T-helper 1 cell treated with Interleukin-12 subunit alpha and Interleukin-12 subunit beta and Interleukin-4 antibody, amounts not matched to agents 30 ng/mL and 1 ng/mL, for 36 hours (primary cell): ENCODE measurements at regions not wholly inside any gene's neighbourhood (a gene's known extent, or its start where the extent isn't known, plus 50 kb on each side); places are given as distances from the start of the nearest gene placed in this dataset.
"Not testable (repeated sequence)": the region's sequence is repeated elsewhere in the genome, so short reads cannot be mapped to it uniquely, and the experiment has no call there.

ENCODE experiments used
- intact Hi-C: fragments of 100-400 bp; cut with micrococcal nuclease; formaldehyde crosslinking; loops from one replicate; pipeline ENCODE4 v1.15.1; 2024

- intact Hi-C loops, result no loop called here
Observed at GRCh38 chr4:131419147-131419546, 1729.9 kb upstream of the PCDH10 start.

GRCh38 chr4:131426023-131426758, 1722.9 kb upstream of the PCDH10 start:
- intact Hi-C loops, result no loop called here

- intact Hi-C loops, result no loop called here
Observed at GRCh38 chr4:131427000-131427399, 1722.1 kb upstream of the PCDH10 start.

GRCh38 chr4:131430302-131430701, 1718.8 kb upstream of the PCDH10 start:
- intact Hi-C loops, result no loop called here

GRCh38 chr4:131441004-131441688, 1707.9 kb upstream of the PCDH10 start:
- intact Hi-C loops, result no loop called here

GRCh38 chr4:131447883-131448282, 1701.2 kb upstream of the PCDH10 start:
- intact Hi-C loops, result no loop called here

GRCh38 chr4:131450572-131451209, 1698.4 kb upstream of the PCDH10 start:
- intact Hi-C loops, result no loop called here

GRCh38 chr4:131459430-131460101, 1689.5 kb upstream of the PCDH10 start:
- intact Hi-C loops, result no loop called here

- intact Hi-C loops, result no loop called here
Observed at GRCh38 chr4:131470360-131470759, 1678.7 kb upstream of the PCDH10 start.

- intact Hi-C loops, result no loop called here
Observed at GRCh38 chr4:131488772-131489171, 1660.3 kb upstream of the PCDH10 start.

GRCh38 chr4:131496211-131496610, 1652.9 kb upstream of the PCDH10 start:
- intact Hi-C loops, result not testable (repeated sequence)

- intact Hi-C loops, result no loop called here
Observed at GRCh38 chr4:131499141-131499873, 1649.8 kb upstream of the PCDH10 start.

GRCh38 chr4:131509521-131509920, 1639.6 kb upstream of the PCDH10 start:
- intact Hi-C loops, result no loop called here

- intact Hi-C loops, result no loop called here
Observed at GRCh38 chr4:131526686-131527085, 1622.4 kb upstream of the PCDH10 start.

GRCh38 chr4:131531087-131531486, 1618.0 kb upstream of the PCDH10 start:
- intact Hi-C loops, result no loop called here

- intact Hi-C loops, result no loop called here
Observed at GRCh38 chr4:131534944-131535645, 1614.0 kb upstream of the PCDH10 start.

- intact Hi-C loops, result no loop called here
Observed at GRCh38 chr4:131540256-131540655, 1608.8 kb upstream of the PCDH10 start.

GRCh38 chr4:131547506-131547981, 1601.5 kb upstream of the PCDH10 start:
- intact Hi-C loops, result no loop called here

GRCh38 chr4:131551306-131551705, 1597.8 kb upstream of the PCDH10 start:
- intact Hi-C loops, result no loop called here

- intact Hi-C loops, result no loop called here
Observed at GRCh38 chr4:131566026-131566425, 1583.1 kb upstream of the PCDH10 start.
